ENCODE measurements at regions not wholly inside any gene's neighbourhood (a gene's known extent, or its start where the extent isn't known, plus 50 kb on each side); places are given as distances from the start of the nearest gene placed in this dataset.
"Not testable (repeated sequence)": the region's sequence is repeated elsewhere in the genome, so short reads cannot be mapped to it uniquely, and the experiment has no call there.

DNA sequence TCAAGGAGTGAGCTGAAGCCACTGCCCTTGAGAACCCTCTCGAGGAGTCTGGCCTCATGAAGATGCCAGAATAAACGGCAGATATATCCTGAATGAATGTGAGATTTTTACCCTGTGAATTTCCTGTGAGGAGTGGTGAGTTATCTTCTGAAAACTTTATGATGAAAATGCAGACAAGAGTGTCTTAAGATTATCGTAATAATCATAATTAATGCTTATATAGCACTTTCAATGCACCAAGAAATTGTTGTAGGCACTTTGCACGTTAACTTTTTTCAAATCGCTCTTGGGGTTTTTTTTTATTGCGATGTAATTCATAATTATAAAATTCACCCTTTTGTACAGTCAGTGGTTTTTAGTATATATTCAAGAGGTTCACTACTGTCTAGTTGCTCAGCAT lies 2924.6 kb upstream of the OR11H1 start:
- TF ChIP-seq YY1 (IDR thresholded peaks at IDR 0.05; ENCODE audit: insufficient read depth, insufficient read length); ZNF274 (IDR thresholded peaks at IDR 0.05; ENCODE audit: low read depth, low read length); SUZ12 (IDR thresholded peaks at IDR 0.05; ENCODE audit: extremely low read depth, insufficient read depth, insufficient read length): not testable (repeated sequence)
